Stimulated activated CD4-positive, alpha-beta T cell treated with anti-CD3 and anti-CD28 coated beads, Interleukin-12 subunit alpha, Interleukin-12 subunit beta, amount 100 ng/mL, for 48 hours (primary cell): ENCODE measurements at regions not wholly inside any gene's neighbourhood (a gene's known extent, or its start where the extent isn't known, plus 50 kb on each side); places are given as distances from the start of the nearest gene placed in this dataset.

Experiments used
- DNase-seq, 3 donors: peaks; one replicate each; pipeline ENCODE4 v3.0.0-alpha.2; 2020; ENCODE audit warnings: low read depth in 2 of 3, low spot score in 1 of 3

DNA sequence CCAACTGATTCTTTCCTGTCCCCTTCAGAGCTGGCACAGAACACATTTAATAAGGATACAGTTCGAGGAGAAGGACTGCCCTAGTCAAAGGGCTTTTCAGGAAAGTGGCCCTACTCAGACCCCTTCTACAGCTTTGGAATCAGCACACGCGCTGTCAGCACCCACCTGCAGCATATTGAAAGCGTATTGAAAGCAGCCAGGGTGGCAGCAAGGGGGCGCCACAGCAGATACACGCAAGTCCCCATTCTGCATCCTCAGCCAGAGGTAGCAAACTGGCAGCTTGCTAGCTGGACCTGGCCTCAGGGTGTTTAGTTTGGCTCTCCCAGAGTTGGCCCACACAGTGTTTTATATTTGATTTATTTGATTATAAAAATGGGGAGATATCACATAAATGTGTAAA, 101.0 kb upstream of the NT5C1B start:
- DNase-seq: no peak

- DNase-seq: no peak
Measured at GRCh38 chr2:18684206-18685038, 95.1 kb upstream of the NT5C1B start.

DNA sequence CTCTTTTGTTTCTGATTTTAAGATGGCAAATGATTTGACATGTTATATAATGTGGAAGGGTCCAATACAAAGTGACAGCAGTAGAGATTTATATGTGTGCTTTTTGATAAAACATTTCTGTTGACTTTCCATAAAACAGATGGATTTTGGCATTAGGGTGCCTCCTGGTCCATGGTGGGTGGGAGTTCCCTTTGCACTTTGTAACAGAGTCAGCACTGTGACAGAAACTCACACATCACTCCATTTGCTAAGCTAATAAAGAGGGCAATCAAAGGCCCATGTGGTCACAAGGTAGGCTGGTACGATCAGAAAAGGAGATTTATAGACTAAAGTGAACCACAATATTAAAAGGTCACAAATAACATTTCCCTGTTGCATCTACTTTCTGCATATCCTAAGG, 93.3 kb upstream of the NT5C1B start:
- DNase-seq: no peak

DNA sequence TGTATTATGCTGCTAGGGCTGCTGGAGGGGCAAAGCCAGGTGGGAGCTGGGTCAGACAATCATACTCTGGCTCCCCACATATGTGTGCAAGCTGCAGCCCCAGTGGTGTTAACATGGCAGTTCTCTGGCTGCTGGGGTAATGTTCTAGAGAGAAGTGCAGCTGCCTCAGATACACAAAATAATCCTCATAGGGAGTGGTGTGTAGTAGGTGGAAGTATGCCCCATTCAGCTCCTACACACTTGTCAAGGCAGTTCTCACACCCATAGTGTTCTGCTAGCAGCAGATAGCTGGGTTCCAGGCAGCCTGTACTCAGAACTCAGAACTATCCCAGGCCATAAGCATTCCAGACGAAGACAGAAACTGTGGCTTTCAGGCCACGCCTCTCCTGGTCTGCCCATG, 87.9 kb upstream of the NT5C1B start:
- DNase-seq: no peak

DNA sequence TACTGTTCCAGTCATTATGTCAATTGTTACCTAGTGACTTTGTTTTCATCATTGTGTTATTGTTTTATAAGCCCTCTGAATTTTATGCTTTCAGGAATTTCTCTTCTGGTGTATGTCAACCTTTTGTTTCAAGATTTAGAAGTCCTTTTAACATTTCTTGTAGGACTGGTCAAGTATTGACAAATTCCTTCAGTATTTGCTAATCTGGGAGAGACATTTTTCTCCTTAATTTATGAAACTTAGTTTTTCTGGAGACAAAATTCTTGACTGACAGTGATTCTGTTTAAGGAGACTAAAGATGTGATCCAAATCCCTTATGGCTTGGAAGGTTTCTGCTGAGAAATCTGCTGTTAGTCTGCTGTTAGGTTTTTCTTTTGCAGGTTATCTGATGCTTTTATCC, 84.9 kb upstream of the NT5C1B start:
- no peak for DNase-seq

DNA sequence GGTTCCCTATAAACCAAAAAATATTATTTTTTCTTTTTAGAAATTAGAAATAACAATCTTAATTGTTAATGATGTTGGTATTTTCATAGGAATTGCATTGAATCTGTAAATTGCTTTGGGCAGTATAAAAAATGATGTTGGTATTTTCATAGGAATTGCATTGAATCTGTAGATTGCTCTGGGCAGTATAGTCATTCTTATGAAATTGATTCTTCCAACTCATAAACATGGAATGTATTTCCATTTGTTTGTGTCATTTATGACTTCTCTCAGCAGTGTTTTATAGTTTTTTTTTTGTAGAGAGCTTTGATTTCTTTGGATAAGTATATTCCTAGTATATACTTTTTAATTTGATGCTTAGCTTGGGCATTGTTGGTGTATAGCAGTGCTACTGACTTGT, 82.0 kb upstream of the NT5C1B start:
- DNase-seq: no peak

DNA sequence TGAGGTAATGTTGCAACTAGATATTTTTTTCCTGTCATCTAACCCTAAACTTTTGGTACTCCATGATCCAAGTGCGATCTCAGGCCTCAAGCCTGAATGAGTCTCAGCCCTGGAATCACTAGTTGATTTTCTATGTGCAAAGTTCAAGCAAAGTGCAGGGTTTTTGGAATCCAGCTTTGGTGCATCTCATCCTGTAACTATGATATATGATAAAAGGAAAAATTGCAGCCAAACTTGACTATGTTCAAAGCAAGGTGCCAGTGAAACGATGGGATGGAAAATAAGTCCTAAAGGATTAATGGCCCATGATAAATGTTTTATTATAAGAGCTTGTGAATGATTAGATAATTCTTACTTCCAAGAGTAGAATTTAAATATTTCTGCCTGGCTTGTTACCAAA, 78.9 kb upstream of the NT5C1B start:
- no peak for DNase-seq

DNA sequence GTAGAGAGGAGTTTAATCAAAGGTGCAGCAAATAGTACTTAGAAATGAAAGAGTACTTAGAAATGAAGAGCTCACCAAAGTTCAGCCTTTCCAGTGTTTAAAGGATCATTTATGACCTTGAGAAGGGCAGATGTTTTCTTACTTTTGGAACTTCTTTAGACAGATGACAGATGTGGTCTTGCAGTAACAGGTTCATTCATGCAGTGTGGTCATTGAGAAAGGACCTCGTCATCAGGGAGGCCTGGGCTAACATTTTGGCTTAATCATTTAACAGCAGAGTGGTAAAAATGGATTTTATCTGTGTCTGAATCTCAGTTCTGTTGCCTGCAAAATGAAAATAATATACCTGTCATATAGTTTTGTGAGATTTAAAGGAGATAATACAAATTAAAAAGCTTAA, 75.1 kb upstream of the NT5C1B start:
- DNase-seq: no peak

- DNase-seq: no peak
Measured at GRCh38 chr2:18663861-18664260, 74.5 kb upstream of the NT5C1B start.

GRCh38 chr2:18662689-18663088, 73.3 kb upstream of the NT5C1B start:
- DNase-seq: no peak

- DNase-seq: no peak
Measured at GRCh38 chr2:18659915-18660314, 70.5 kb upstream of the NT5C1B start.

DNA sequence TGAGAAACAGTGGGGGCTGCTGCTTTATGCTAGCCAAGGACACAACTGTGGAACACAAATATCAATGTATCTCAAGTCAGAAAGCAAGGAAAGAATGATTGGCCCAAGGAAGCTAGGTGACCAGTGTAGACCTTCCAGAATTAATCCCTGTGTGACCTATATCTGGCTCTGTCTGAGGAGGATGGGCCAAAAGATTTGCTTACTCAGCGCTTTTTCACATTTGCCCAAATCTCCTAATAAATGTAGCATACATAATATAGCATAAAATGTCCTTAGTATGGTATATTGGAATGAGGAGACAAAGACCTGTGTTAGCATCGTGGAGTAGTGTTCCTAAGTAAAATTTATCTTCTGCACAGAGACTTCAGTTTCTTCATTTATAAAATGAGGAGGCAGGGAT, 66.7 kb upstream of the NT5C1B start:
- DNase-seq: no peak

- DNase-seq: no peak
Measured at GRCh38 chr2:18651842-18652774, 62.7 kb upstream of the NT5C1B start.

- DNase-seq: no peak
Measured at GRCh38 chr2:18650221-18650620, 60.9 kb upstream of the NT5C1B start.

DNA sequence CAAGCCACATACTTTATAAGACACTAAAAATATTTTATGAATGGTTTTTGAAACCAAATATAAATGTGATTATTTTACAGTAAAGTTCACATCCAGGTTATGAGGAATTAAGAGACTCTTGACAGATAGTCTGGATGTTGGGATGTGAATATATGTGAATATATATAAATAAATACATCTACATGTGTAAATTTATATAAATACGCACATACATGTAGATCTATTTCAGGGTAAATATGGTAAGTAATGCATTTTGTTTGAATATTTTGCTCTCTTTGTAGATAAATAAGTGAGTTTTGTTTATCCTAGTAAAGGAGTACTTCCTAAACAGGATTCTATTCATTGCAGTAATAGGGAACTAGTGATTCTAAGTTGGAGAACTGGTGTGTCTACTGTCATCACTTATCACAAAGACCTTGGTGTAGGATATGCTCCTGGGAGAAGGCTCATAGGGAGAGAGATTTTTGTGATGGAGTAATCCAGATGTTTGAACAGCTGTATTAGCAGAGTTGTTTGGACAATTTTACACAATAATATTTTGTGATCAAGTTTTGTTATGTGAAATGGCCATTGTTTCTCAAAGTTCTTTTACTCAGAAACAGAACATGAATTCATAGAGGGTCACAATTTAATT, 60.2 kb upstream of the NT5C1B start:
- no peak for DNase-seq

DNA sequence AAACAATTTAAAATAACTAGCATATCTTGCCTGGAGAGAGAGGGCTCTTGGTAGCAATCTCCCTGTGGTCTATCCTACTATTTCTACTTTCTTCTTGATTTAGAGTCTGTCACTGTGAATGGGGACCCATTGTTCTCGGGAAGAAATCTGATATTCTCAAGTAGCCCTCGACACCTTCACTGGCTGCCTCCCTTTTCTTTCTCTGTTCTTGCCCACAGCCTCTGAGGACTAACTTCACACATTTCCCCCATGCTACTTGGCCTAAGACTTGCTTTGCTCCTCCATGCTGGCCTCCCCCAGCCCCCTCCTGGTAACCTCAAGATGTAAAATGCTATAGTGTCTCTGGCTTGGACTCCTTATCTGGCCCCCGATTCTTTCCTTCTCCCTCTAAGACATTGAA, 58.8 kb upstream of the NT5C1B start:
- DNase-seq: no peak

GRCh38 chr2:18647731-18648130, 58.4 kb upstream of the NT5C1B start:
- DNase-seq: no peak

GRCh38 chr2:18645315-18645714, 55.9 kb upstream of the NT5C1B start:
- DNase-seq: no peak

- no peak for DNase-seq
Measured at GRCh38 chr2:18644115-18644462, 54.7 kb upstream of the NT5C1B start.

- no peak for DNase-seq
Measured at GRCh38 chr2:18643326-18644114, 54.2 kb upstream of the NT5C1B start.

GRCh38 chr2:18641823-18642222, 52.5 kb upstream of the NT5C1B start:
- no peak for DNase-seq
